HG02885 (cell line): ENCODE measurements at regions not wholly inside any gene's neighbourhood (a gene's known extent, or its start where the extent isn't known, plus 50 kb on each side); places are given as distances from the start of the nearest gene placed in this dataset.

Source experiments
- ATAC-seq: cut with Tn5 transposase; IDR thresholded peaks from one replicate; pipeline ENCODE4 v1.9.1; 2021; ENCODE audit warnings: mild to moderate bottlenecking; ENCODE audit not compliant: unreplicated experiment, poor library complexity

DNA sequence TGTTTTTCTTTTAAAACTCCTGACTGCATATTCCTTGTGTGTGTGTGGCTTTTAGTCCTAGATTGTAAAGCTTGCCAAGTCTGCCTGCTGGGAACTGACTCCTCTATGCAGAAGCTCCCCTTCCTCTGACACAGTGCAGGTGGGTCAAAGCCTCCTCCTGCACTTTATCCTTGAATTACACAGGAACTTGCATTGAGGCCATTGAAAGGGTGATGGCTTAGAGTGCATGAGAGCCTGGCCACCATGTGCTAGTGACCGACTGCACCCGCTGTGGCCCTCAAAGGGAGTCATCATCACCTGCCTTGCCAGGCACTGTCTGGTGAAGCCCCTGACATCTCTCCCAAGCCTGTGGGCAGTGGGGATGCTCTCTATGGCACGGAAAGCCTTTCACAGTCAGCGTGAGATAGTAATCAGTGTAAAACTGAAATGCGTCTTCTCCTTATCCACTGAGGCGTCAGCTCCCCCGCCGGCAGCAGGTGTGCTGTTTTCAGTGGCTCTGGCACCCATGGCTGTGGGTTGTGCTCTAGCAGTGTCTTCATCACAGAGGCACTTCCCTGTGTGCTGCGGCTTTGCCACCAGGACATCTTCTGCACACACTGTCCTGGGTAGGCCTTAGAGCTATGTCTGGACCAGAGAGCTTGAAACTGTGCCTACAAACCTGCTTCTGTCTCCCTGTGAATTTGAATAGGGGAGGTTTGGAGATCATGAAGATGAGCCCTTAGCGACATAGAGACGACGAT lies 87.9 kb downstream of the THBS2 start:
- ATAC-seq, result no peak

DNA sequence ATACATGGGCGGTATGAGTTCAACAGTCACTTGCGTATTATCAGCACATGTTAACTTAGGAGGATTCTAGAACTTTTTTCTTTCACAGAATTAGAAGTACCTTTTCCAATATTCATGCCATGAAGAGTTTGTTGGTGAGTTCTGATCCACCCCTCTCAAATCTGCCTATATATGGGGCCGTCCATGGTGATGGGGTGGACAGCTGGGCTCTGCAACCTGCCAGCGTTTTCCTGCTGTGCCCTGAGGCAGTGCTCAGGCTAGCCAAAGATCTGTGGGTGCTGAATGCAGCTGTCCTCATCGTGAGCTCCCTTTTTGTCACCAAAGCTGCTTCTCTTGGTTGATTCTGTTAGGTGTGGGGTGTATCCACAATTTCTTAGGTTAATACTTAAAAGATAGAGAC lies 88.7 kb downstream of the THBS2 start:
- no peak for ATAC-seq

DNA sequence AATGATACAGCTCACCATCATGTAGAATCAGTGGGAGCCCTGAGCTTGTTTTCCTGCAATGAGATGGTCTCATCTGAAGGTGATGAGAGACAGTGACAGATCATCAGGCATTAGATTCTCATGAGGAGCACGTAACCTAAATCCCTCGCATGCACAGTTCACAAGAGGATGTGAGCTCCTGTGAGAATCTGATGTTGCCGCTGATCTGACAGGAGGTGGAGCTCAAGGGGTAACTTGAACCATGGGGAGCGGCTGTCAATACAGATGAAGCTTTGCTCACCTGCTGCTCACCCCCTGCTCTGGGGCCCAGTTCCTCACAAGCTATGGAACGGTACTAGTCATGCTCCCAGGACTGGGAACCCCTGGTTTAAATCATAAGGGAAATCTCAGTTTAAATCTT lies 89.2 kb downstream of the THBS2 start:
- no peak for ATAC-seq

- no peak for ATAC-seq
Observed at GRCh38 chr6:169163411-169163901, 90.2 kb downstream of the THBS2 start.

DNA sequence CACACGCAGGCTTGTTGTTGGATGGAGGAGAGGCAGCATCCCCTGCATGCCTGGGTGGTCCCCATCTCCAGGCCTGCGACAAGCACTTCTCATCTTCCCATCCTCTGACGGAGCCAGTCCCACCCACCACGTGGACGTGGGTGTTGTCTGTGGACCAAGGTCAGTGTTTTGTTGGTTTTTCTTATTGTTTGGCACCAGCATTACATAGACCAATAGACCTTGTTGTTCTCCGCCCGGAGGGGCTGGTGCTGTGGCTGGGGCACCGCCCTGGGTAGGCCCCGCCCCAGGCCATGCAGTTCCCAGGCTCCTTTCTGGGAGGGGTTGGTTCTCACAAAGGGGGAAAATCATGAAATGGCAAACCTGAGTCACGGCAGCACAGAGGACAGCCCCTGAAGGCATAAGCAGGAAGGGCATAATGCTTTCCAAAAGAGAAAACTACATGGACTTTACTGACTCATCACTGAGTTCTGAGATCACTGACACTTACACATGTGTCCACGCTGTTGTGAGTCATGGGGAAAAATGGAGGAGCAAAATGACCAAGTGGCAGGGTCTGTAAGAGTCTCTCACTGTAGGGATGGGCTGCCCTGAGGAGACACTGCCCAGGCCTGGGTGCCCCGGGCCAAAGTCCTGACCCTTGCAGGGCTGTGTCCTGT lies 90.8 kb downstream of the THBS2 start:
- ATAC-seq, result no peak

DNA sequence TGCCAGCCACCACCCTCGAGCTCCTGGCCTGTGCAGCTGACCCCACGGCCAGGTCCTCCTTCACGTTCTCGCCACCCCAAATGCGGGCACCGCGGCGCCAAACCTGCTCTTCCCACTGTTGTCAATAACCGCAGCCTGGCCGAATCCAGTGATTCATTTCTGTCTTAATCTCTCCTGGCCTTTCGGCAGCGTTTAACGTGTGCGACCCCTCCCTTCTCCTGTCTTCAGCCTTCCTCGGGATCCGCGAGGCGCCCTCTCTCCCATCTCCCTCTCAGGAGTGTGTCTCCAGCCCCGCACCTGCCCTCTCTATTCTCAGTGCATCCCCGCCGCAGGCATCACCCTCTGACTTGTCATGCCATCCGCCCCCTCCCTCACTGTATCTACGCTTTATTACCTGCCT lies 91.4 kb downstream of the THBS2 start:
- ATAC-seq, result no peak

- no peak for ATAC-seq
Observed at GRCh38 chr6:169161572-169162167, 92.0 kb downstream of the THBS2 start.

DNA sequence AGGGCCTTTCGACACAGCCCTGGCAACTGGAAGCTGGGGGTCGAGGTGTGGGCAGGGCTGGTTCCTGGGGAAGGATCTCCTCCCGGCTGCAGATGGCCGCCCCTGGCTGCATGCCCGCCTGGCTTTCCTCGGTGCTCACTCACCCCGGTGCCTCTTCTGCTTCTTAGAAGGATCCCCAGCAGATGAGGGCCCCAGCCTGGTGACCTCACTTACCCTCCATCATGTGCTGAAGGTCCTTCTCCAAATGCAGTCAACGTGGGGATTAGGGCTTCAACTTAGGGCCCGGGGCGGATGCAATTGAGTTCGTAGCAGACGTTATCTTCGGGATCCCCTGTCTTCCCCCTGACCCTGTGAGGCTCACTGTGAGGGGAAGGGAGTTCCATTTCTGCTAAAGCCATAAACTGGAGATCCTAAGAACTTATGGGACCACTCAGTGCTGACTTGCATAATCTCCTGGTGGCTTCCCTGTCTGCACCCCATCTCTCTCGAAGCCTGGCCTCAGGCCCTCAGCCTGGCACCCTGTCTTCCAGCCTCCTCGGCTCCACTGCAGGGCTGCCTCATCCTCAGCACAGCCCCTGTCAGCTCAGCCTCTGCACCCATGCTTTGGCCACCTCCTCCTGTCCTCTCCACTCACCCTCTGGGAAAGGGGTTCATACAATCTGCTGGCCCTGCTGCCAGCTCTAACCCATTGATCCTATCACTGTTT lies 92.6 kb downstream of the THBS2 start:
- ATAC-seq, result no peak

DNA sequence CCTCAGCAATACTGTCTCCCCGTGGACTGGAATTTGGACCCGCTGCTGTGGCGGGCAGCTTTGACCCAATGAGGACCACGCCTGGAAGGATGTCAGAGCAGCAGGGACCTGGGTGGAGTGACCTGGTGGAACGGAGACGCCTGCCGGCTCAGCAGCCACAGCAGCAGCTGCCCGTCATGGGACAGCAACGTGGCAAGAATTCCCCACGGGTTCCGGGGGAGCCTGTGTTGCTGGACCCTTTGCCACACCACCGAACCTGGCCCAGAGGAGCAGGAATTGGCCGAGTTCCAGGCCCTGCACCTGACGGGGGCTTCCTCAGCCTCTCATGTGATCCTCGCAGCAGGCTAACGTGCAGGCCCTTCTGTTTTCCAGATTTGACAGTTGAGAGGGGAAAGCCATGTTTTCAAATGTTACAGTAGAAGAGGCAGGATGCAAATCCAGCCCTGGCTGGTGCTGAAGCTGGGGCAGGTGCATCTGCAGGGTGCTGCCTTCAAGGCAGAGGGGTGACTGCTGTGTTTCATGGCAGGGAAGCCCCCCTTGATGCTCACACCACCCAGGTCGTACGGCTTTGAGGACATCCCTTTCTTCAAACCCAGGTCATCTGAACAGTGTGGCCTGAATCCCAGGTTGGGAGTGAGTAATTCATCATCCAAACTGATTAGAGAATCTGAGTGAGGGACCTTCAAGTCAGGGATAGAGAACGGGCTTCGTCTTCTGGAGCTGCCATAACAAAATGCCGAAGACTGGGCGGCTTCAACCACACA lies 93.4 kb downstream of the THBS2 start:
- no peak for ATAC-seq

- no peak for ATAC-seq
Observed at GRCh38 chr6:169159331-169159730, 94.3 kb downstream of the THBS2 start.

GRCh38 chr6:169158691-169159090 lies 95.0 kb downstream of the THBS2 start:
- no peak for ATAC-seq

DNA sequence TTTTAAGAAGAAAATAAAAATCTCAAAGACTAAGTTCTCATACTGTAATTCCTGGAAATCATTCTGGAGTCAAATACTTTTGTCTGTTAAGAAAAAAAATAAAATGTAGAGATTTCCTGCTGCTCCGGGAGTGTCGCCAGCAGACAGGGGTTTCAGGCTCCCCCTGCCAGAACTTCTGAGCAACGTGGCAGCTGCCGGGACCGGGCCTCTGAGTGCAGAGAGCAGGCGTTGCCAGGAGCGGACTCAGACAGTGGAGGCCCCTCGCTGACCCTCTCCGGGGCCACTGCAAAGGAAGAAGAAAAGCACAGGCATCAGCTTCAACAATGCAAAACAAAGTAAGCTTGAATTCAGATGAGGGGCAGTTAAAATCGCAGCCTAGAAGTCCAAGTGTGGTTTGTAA lies 95.5 kb downstream of the THBS2 start:
- no peak for ATAC-seq

DNA sequence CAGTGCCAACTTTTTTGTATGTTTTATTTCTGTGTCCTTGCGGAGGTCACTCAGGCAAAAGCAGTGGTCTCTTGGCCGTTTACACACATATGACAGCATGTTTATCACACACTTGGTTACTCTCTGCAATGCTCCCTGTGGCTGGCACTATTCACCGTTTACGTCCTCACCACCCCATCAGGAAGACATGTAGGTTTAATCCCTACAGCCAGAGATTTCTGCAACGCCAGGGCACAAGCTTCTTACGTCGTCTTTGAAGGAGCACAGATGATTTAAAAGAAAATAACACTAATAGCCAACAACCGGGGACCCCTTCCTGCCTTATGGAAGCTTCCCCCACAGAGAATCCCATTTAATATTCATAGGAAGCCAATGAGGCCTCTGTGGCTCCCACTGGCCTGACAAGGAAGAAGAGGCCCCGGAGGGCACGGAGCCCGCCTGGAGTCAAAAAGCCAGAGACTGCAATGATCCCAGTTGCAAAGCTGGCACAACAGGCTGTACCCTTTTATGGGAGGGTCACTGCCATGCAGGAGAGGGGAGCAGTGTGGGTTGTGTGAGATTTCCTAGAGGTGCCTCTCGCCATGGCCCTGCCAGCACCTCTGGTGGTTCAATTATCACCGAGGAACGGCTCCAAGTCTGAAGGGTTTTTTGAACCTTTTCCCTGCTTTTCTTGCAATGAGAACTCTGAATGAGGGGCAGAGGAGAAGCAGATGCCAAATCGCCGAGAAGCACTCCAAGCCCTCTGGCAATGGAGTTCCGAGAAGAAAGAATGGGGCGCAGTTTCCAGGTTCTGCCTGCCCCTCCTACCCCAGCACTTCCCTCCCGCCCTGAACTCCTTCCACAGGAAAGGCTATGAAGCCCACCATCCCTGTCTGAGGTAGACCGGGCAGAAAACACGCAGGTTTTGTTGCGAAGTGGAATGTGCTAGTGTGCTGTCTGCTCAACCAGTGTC lies 96.2 kb downstream of the THBS2 start:
- ATAC-seq, result no peak

DNA sequence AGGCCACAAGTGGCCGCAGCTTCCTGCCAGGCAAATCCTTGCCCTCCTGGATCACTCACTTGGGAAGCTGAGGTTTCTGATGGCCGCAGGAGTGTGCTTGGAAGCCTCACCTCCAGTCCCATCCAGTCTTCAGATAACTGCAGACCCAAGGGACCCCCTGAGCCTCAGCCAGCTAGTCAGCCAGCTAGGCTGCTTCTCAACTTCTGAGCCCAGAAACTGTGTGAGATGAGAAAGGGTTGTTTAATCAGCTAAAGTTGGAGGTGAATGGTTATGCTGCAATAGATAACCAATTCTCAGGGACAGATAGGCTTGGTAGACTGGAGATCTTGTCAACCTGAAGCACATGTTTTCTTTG lies 96.9 kb downstream of the THBS2 start:
- no peak for ATAC-seq

DNA sequence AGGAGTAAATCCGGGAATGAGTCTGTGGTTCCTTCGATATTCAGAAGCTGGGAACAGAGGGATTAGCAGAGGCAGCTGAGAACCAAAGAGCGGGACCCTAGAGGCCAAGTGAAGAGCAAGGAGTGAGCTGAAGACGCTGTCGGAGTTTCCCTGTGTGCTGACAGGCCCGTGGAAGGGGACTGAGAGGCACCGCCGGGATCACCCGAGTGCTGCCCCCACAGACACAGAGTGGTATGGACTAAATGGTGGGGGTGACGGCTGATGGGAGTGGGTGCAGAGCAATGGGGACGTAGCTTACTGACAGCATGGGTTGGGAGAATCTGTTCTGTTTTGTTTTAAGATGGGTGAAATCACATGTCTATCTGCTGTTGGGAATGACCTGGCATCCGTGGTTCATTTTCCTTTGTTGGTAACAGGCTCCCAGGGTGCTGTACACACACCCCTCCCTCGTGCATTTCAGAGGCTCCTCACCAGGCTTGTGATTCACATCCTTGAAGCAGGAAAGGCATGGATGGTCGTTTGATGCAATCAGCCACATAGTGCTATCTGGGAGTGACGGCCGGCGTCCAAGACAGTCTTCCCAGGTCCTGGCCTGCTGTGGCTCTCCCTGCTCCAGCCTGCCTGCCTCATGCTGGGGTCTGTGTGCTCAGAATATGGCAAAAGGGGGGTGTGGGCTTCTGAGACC lies 97.4 kb downstream of the THBS2 start:
- no peak for ATAC-seq

DNA sequence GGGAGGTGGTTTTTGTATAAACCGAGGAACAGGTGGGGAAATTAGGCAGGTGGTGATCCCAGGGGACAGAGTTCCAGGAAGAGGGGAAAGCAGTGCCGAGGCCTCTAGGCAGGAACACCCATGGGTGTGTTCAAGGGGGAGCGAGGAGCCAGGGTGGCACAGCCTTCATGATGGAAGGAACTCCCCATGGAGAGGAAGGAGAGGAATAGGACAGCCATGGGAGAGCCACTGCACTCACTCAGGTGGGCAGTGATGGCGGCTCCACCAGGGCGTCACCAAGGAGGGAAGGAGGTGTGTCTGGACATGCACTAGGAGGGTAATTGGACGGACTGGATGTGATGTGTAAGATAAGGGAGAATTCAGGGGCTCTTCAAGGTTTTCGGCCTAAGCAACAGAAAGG lies 98.2 kb downstream of the THBS2 start:
- ATAC-seq, result no peak

DNA sequence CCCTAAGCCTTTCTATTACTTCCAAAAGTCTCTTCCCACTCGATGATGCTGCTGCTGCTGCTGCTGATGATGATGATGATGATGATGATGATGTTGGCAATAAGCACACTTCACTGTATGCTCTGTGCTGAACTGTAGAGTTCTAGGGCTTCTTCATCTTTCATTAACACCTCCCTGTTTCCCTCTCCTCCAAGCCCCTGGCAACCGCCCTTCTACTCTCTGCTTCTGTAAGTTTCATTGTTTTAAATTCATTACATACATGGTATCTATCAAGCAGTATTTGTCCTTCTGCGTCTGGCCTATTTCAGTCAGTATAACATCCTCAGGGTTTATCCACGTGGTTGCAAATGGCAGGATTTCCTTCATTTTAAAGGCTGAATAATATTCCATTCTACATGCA lies 100.2 kb downstream of the THBS2 start:
- ATAC-seq, result no peak

DNA sequence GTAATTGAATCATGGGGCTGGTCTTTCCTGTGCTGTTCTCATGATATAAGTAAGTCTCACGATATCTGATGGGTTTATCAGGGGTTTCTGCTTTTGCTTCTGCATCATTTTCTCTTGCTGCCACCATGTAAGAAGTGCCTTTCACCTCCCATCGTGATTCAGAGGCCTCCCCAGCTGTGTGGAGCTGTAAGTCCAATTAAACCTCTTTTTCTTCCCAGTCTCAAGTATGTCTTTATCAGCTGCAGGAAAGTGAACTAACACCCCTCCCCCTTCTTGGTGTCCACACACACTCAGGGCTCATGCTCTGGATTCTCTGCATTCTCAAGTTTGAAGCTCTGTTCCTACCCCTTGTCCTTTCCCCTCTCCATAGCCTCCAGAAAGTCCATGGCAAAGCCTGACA lies 107.1 kb downstream of the THBS2 start:
- no peak for ATAC-seq

DNA sequence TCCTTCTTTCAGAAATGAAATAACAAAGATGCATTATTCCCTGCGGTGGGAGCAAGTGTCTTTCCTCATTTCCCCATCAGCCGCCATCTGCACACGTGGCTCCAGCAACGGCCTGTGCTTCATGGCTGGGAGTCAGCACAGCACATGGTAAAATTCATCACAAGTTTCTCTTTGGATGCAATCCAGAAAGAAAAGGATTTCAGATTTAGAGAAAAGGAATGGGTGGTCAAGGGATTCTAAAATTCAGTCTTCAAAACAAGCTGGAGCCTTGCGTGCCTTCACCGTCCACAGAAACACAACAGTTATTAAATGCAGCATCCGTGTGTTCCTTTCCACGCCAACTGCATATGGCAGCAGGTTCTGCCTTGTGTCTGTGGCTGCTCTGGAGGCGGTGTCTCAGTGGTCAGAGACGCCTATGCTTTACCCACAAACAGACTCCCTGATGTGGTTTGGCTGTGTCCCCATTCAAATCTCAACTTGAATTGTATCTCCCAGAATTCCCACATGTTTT lies 107.6 kb downstream of the THBS2 start:
- no peak for ATAC-seq
